GM12878 (cell line): ENCODE measurements at regions not wholly inside any gene's neighbourhood (a gene's known extent, or its start where the extent isn't known, plus 50 kb on each side); places are given as distances from the start of the nearest gene placed in this dataset.

Experiments
- CBFB ChIP-seq: IDR thresholded peaks from 2 replicates; pipeline ENCODE4 v1.6.1; 2016; ENCODE audit warnings: antibody characterized with exemption, low read depth
- CEBPB ChIP-seq, 2 experiments: fragments of 150-350 bp in 1 of 2; IDR thresholded peaks; 2 replicates each; pipeline ENCODE4 v1.6.1; 2012 to 2014; ENCODE audit warnings: low read depth in 2 of 2, low read length in 2 of 2, borderline replicate concordance in 1 of 2, inconsistent platforms in 1 of 2
- EZH2 ChIP-seq: IDR thresholded peaks from 2 replicates; pipeline ENCODE4 v1.6.1; 2012; ENCODE audit warnings: low read depth, mild to moderate bottlenecking, control low read depth, inconsistent platforms, low read length, borderline replicate concordance; ENCODE audit not compliant: control insufficient read depth
- HDAC2 ChIP-seq: fragments of 200-600 bp; sonication (generic); IDR thresholded peaks from 2 replicates; pipeline ENCODE4 v1.6.1; 2017
- MTA3 ChIP-seq: IDR thresholded peaks from 2 replicates; pipeline ENCODE4 v1.6.1; 2012; ENCODE audit warnings: low read length, inconsistent platforms, borderline replicate concordance
- POLR2AphosphoS5 ChIP-seq: IDR thresholded peaks from 2 replicates; pipeline ENCODE4 v1.6.1; 2011; ENCODE audit warnings: mild to moderate bottlenecking, low read length, inconsistent platforms
- RAD21 ChIP-seq: IDR thresholded peaks from 2 replicates; pipeline ENCODE4 v1.6.1; 2011; ENCODE audit warnings: mild to moderate bottlenecking, low read depth, low read length, moderate library complexity; ENCODE audit not compliant: insufficient read depth
- SMAD1 ChIP-seq: fragments of 450-650 bp; IDR thresholded peaks from 2 replicates; pipeline ENCODE4 v1.6.1; 2018; ENCODE audit warnings: mild to moderate bottlenecking, low read depth; ENCODE audit not compliant: partially characterized antibody
- SMAD5 ChIP-seq: IDR thresholded peaks from 2 replicates; pipeline ENCODE4 v1.6.1; 2016; ENCODE audit warnings: antibody characterized with exemption, low read depth
- YY1 ChIP-seq: IDR thresholded peaks from 2 replicates; pipeline ENCODE4 v1.6.1; 2011; ENCODE audit warnings: low read depth, mild to moderate bottlenecking, low read length
- TF ChIP-seq, protein P1 (sequence below), 3 experiments: IDR thresholded peaks in 2 of 3; conservative IDR thresholded peaks in 1 of 3; 2 replicates each; pipeline ENCODE4 v1.5.1; 2011; ENCODE audit warnings: low read depth in 3 of 3, low read length in 3 of 3, mild to moderate bottlenecking in 3 of 3, control low read depth in 2 of 3, moderate library complexity in 2 of 3, inconsistent platforms in 1 of 3, mixed read lengths in 1 of 3; ENCODE audit not compliant: control insufficient read depth in 2 of 3, insufficient read depth in 1 of 3; ENCODE audit errors: extremely low read depth in 1 of 3
- TF ChIP-seq, protein P2 (sequence below): IDR thresholded peaks from 2 replicates; pipeline ENCODE4 v1.6.1; 2012; ENCODE audit warnings: low read depth, low read length, improper control_type of control experiment

DNA sequence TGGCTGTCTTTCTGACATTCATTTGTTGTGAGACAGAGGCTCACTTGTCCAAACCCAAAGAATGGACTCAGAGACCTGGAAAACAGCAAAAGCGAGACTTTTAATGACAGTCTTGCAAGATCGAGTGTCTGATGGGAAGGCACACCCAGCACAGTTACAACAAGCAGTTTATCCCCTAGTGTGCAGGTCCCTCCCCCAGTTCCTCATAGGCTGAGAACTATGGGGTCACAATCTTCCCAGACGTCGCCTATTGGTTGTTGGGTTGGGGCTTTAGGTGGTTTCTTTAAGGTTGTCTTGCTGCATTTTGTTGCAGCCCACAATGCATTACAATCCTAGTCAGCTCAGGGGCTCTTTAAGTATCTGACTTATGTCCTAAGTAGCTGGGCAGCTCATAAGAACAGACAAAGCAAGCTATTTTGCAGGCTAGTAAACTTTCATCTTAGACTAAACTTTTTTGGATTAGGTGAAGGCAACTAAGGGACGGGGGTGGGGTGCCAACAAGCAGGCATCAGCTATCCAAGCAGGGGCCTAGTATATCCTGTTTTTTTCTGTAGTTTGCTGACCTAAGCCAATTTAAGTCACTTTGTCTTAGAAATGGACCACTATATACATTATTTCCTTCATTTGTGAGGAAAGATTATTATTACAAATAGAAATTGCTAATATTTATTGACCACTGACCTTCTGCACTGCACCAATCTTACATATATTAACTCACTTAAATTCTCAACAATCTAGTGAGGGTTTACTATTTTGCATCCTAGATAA lies 151.8 kb downstream of the SETD4 start:
- TF ChIP-seq POLR2AphosphoS5 (no peak), MTA3 (no peak), RAD21 (no peak), SMAD1 (no peak), HDAC2 (no peak), SMAD5 (no peak), CEBPB (IDR thresholded peaks at IDR 0.05; ENCODE audit: borderline replicate concordance in 1 of 2, low read depth in 2 of 2, low read length in 2 of 2) (no peak), EZH2 (no peak), CBFB (no peak), YY1 (no peak)
- TF ChIP-seq, protein P1, sequence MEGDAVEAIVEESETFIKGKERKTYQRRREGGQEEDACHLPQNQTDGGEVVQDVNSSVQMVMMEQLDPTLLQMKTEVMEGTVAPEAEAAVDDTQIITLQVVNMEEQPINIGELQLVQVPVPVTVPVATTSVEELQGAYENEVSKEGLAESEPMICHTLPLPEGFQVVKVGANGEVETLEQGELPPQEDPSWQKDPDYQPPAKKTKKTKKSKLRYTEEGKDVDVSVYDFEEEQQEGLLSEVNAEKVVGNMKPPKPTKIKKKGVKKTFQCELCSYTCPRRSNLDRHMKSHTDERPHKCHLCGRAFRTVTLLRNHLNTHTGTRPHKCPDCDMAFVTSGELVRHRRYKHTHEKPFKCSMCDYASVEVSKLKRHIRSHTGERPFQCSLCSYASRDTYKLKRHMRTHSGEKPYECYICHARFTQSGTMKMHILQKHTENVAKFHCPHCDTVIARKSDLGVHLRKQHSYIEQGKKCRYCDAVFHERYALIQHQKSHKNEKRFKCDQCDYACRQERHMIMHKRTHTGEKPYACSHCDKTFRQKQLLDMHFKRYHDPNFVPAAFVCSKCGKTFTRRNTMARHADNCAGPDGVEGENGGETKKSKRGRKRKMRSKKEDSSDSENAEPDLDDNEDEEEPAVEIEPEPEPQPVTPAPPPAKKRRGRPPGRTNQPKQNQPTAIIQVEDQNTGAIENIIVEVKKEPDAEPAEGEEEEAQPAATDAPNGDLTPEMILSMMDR (IDR thresholded peaks at IDR 0.05 in 2 of 3, conservative IDR thresholded peaks at IDR 0.05 in 1 of 3; ENCODE audit: control insufficient read depth in 2 of 3, extremely low read depth in 1 of 3, insufficient read depth in 1 of 3, low read depth in 3 of 3, low read length in 3 of 3), result no peak
- TF ChIP-seq, protein P2, sequence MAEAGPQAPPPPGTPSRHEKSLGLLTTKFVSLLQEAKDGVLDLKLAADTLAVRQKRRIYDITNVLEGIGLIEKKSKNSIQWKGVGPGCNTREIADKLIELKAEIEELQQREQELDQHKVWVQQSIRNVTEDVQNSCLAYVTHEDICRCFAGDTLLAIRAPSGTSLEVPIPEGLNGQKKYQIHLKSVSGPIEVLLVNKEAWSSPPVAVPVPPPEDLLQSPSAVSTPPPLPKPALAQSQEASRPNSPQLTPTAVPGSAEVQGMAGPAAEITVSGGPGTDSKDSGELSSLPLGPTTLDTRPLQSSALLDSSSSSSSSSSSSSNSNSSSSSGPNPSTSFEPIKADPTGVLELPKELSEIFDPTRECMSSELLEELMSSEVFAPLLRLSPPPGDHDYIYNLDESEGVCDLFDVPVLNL, result no peak
